Upper lobe of left lung (tissue), 6 donors: ENCODE measurements at regions not wholly inside any gene's neighbourhood (a gene's known extent, or its start where the extent isn't known, plus 50 kb on each side); places are given as distances from the start of the nearest gene placed in this dataset.

Experiments
- ATAC-seq, 2 donors: fragments of 200-7000 bp; cut with Tn5 transposase; one replicate each; pipeline ENCODE4 v1.9.1; 2022; ENCODE audit warnings: mild to moderate bottlenecking in 2 of 2, moderate library complexity in 2 of 2; ENCODE audit not compliant: low FRiP score in 2 of 2
- DNase-seq, 2 donors: peaks; one replicate each; pipeline ENCODE4 v3.0.0-alpha.2; 2019 to 2020
- H3K27ac ChIP-seq, 4 donors: fragments of 200-600 bp; sonication (generic); one replicate each; pipeline ENCODE4 v1.5.1; 2016 to 2019
- H3K27me3 ChIP-seq, 4 donors: fragments of 200-600 bp; sonication (generic); one replicate each; pipeline ENCODE4 v1.5.1; 2017 to 2019
- H3K36me3 ChIP-seq, 4 donors: fragments of 200-600 bp; sonication (generic); one replicate each; pipeline ENCODE4 v1.5.1; 2016 to 2019
- H3K4me1 ChIP-seq, 4 donors: fragments of 200-600 bp; sonication (generic); one replicate each; pipeline ENCODE4 v1.5.1; 2018 to 2019
- H3K4me3 ChIP-seq, 4 donors: fragments of 200-600 bp; sonication (generic); one replicate each; pipeline ENCODE4 v1.5.1; 2017 to 2019; ENCODE audit warnings: mild to moderate bottlenecking in 2 of 4, moderate library complexity in 1 of 4
- H3K9me3 ChIP-seq, 4 donors: fragments of 200-600 bp; sonication (generic); one replicate each; pipeline ENCODE4 v1.5.1; 2018 to 2019
- EP300 ChIP-seq, 4 donors: sonication (generic); formaldehyde crosslinking; IDR thresholded peaks; one replicate each; pipeline ENCODE4 v1.5.1; 2017; ENCODE audit warnings: antibody characterized with exemption in 4 of 4, control low read depth in 2 of 4
- POLR2A ChIP-seq, 4 donors: fragments of 450-650 bp; IDR thresholded peaks; one replicate each; pipeline ENCODE4 v1.5.1; 2016 to 2017; ENCODE audit warnings: antibody characterized with exemption in 4 of 4, mild to moderate bottlenecking in 2 of 4
- POLR2AphosphoS5 ChIP-seq, 2 donors: sonication (generic); formaldehyde crosslinking; IDR thresholded peaks; one replicate each; pipeline ENCODE4 v1.5.1; 2017; ENCODE audit warnings: antibody characterized with exemption in 2 of 2
- WGBS, 2 donors: methylation state at CpG; one replicate each; pipeline ENCODE4 v1.1.5; 2017 to 2018; 5-methylcytosine and 5-hydroxymethylcytosine counted together
- TF ChIP-seq, protein P1 (sequence below), 6 experiments: fragments of 450-650 bp in 4 of 6; fragments of 200-600 bp in 2 of 6; sonication (generic) in 2 of 6; IDR thresholded peaks; one replicate each; pipeline ENCODE4 v1.5.1; 2016 to 2019; ENCODE audit warnings: antibody characterized with exemption in 6 of 6
- donor health status: DM: no; HTN: no; CAD: no; lungs with moderate emphysema.
- donor health status: DM: no; HTN: yes; CAD: no; lungs with severe emphysema.

DNA sequence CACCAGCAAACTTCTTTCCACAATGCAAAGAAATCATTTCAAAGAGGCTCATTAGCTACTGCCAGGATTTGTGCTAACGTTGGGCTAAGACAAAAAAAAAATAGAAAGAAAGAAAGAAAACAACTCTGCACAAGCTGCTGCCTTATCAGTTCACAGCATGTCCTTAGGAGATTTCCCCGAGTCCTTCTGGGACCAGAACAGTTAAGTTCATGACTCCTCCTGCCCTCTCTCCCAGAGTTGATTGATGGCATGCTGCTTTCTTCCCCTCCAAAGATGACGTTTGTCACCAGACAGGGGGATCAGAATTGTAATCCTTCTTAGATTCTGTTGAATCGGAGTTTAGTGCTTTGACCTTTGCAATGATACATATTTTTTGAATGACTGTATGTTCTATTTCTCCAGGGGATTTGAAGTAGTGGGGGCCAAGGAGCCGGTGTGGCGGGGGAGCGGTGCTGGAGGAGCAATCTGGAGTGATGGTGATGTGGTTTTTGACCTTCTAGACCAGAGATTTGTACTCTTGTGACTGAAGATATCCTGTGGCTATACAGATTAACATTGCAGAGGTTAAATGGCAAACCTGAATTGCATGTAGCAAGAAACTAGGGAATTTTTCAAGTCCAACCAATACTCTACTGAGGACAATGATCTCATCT is 409.2 kb upstream of the TMPO start:
- peak in 1 of 2 donors; percentile 3 for DNase-seq
- TF ChIP-seq POLR2AphosphoS5 (IDR thresholded peaks at IDR 0.05) = no peak
- no peak for TF ChIP-seq POLR2A (IDR thresholded peaks at IDR 0.05)
- no peak for TF ChIP-seq EP300 (IDR thresholded peaks at IDR 0.05)
- TF ChIP-seq, protein P1, sequence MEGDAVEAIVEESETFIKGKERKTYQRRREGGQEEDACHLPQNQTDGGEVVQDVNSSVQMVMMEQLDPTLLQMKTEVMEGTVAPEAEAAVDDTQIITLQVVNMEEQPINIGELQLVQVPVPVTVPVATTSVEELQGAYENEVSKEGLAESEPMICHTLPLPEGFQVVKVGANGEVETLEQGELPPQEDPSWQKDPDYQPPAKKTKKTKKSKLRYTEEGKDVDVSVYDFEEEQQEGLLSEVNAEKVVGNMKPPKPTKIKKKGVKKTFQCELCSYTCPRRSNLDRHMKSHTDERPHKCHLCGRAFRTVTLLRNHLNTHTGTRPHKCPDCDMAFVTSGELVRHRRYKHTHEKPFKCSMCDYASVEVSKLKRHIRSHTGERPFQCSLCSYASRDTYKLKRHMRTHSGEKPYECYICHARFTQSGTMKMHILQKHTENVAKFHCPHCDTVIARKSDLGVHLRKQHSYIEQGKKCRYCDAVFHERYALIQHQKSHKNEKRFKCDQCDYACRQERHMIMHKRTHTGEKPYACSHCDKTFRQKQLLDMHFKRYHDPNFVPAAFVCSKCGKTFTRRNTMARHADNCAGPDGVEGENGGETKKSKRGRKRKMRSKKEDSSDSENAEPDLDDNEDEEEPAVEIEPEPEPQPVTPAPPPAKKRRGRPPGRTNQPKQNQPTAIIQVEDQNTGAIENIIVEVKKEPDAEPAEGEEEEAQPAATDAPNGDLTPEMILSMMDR (IDR thresholded peaks at IDR 0.05) = no peak
- ATAC-seq = no peak
- 40 to 44% methylated on average over 7 of the region's 7 CpGs for WGBS, 2 donors
- no peak overlapping the region for H3K4me3 ChIP-seq
- no peak overlapping the region for H3K27ac ChIP-seq
- no peaks in the 10 kb centered on the region for H3K36me3 ChIP-seq
- H3K9me3 ChIP-seq = no peaks in the 10 kb centered on the region
- no peaks in the 10 kb centered on the region for H3K27me3 ChIP-seq
- H3K4me1 ChIP-seq = no peaks in the 10 kb centered on the region

DNA sequence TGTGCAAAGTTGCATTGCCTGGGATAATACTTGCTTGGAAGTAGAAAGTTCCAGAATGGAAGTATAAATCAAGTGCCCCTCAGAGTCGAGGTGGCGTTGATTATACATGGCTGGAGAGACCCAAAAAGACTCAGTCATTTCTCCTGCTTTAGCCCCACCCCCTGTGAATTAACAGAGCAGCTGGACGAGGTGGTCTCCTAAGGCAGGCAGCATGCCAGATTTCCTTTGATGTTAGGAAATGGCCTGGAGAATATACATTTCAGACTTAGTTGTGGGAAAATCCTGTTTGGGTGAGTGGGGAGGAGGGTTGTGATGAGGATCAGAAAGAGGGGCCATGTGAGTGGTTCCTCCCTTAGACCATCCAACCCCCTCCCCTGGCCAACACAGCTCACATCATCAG is 406.1 kb upstream of the TMPO start:
- H3K4me3 ChIP-seq = no peak overlapping the region
- 60 to 75% methylated on average over 3 of the region's 3 CpGs for WGBS, 2 donors
- DNase-seq (no peak), ATAC-seq (no peak)
- H3K27me3 ChIP-seq = no peaks in the 10 kb centered on the region
- H3K4me1 ChIP-seq = no peaks in the 10 kb centered on the region
- TF ChIP-seq EP300 (IDR thresholded peaks at IDR 0.05) (no peak), POLR2AphosphoS5 (IDR thresholded peaks at IDR 0.05) (no peak), POLR2A (IDR thresholded peaks at IDR 0.05) (no peak)
- TF ChIP-seq, protein P1 (IDR thresholded peaks at IDR 0.05) = no peak
- no peak overlapping the region for H3K27ac ChIP-seq
- no peaks in the 10 kb centered on the region for H3K36me3 ChIP-seq
- H3K9me3 ChIP-seq = no peaks in the 10 kb centered on the region

DNA sequence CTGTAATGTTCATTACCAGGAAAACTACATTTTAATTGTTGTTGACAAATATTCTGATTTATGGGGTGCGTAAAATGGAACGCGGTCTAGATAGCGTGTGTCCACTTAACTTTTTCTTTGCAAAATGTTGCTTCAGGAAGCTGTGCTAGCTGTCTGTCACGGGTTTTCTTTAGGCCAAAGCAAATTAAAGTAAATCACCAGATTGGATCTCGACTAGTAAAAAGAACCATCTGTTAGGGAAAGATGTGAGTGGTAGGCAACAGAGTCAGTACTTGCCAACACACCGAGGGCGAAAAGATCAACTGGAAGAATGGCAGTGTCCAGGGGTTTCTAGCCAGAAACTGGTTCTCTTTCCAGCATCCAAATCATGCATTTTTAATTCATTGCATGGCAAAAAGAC is 404.9 kb upstream of the TMPO start:
- Histone ChIP-seq H3K9me3 (no peaks in the 10 kb centered on the region), H3K4me3 (no peak overlapping the region), H3K36me3 (no peaks in the 10 kb centered on the region), H3K27ac (no peak overlapping the region), H3K27me3 (no peaks in the 10 kb centered on the region), H3K4me1 (no peaks in the 10 kb centered on the region)
- DNase-seq (no peak), ATAC-seq (no peak)
- TF ChIP-seq POLR2A (IDR thresholded peaks at IDR 0.05) (no peak), EP300 (IDR thresholded peaks at IDR 0.05) (no peak), POLR2AphosphoS5 (IDR thresholded peaks at IDR 0.05) (no peak)
- TF ChIP-seq, protein P1 (IDR thresholded peaks at IDR 0.05) = no peak
- WGBS, 2 donors = 74 to 81% methylated on average over 8 of the region's 8 CpGs

DNA sequence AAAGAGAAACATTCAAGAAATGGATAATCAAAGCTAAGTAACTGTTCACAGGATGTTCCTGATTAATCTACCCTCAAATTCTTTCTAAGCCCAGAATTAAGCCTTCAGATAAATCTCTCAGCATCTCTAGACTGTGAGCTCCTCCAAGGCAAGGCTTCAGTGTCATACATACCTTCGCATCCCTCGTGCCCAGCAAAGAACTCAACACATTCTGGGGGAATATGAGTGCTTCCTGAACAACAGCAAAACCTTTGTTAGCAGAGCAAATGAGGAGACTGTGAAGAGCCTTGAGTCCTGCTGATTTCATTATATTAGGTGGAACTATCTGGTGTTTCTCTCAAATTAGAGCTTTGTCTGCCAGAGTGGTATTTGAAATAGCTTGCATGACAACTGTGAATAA is 401.8 kb upstream of the TMPO start:
- WGBS, 2 donors = 86 to 100% methylated on average over 2 of the region's 2 CpGs
- no peak overlapping the region for H3K4me3 ChIP-seq

More for the DNA sequence above, 401.8 kb upstream of the TMPO start:
- Histone ChIP-seq H3K27me3 (no peaks in the 10 kb centered on the region), H3K27ac (no peak overlapping the region), H3K9me3 (no peaks in the 10 kb centered on the region), H3K36me3 (no peaks in the 10 kb centered on the region), H3K4me1 (no peaks in the 10 kb centered on the region)
- TF ChIP-seq POLR2A (IDR thresholded peaks at IDR 0.05) = no peak
- TF ChIP-seq, protein P1 (IDR thresholded peaks at IDR 0.05) = no peak
- TF ChIP-seq POLR2AphosphoS5 (IDR thresholded peaks at IDR 0.05) = no peak
- TF ChIP-seq EP300 (IDR thresholded peaks at IDR 0.05) = no peak
- no peak for ATAC-seq
- no peak for DNase-seq
